ENCODE measurements at regions not wholly inside any gene's neighbourhood (a gene's known extent, or its start where the extent isn't known, plus 50 kb on each side); places are given as distances from the start of the nearest gene placed in this dataset.
"Not testable (repeated sequence)": the region's sequence is repeated elsewhere in the genome, so short reads cannot be mapped to it uniquely, and the experiment has no call there.

DNA sequence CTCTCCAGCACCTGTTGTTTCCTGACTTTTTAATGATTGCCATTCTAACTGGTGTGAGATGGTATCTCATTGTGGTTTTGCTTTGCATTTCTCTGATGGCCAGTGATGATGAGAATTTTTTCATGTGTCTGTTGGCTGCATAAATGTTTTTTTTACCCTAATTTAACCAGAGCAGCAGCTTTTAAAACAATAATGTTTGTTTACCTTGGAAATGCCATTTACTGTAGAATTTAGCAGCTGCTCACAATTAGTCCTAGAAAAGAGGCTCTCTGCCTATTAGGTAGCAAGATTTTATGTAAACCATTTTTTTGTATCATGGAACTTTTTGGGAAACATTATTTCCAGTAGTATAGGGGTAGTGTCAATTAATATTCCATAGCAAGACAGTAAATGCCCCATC is 761.4 kb downstream of the ZNF385D start:
- TF ChIP-seq, protein P1, sequence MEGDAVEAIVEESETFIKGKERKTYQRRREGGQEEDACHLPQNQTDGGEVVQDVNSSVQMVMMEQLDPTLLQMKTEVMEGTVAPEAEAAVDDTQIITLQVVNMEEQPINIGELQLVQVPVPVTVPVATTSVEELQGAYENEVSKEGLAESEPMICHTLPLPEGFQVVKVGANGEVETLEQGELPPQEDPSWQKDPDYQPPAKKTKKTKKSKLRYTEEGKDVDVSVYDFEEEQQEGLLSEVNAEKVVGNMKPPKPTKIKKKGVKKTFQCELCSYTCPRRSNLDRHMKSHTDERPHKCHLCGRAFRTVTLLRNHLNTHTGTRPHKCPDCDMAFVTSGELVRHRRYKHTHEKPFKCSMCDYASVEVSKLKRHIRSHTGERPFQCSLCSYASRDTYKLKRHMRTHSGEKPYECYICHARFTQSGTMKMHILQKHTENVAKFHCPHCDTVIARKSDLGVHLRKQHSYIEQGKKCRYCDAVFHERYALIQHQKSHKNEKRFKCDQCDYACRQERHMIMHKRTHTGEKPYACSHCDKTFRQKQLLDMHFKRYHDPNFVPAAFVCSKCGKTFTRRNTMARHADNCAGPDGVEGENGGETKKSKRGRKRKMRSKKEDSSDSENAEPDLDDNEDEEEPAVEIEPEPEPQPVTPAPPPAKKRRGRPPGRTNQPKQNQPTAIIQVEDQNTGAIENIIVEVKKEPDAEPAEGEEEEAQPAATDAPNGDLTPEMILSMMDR (IDR thresholded peaks at IDR 0.05), result not testable (repeated sequence)
- TF ChIP-seq POLR2A (IDR thresholded peaks at IDR 0.05), result not testable (repeated sequence)

Measured in testis (tissue), 2 donors.